ENCODE measurements at regions not wholly inside any gene's neighbourhood (a gene's known extent, or its start where the extent isn't known, plus 50 kb on each side); places are given as distances from the start of the nearest gene placed in this dataset.
A peak's percentile ranks its signal among the peaks of the same experiment; 100 is the strongest.
"Not testable (repeated sequence)": the region's sequence is repeated elsewhere in the genome, so short reads cannot be mapped to it uniquely, and the experiment has no call there.

DNA sequence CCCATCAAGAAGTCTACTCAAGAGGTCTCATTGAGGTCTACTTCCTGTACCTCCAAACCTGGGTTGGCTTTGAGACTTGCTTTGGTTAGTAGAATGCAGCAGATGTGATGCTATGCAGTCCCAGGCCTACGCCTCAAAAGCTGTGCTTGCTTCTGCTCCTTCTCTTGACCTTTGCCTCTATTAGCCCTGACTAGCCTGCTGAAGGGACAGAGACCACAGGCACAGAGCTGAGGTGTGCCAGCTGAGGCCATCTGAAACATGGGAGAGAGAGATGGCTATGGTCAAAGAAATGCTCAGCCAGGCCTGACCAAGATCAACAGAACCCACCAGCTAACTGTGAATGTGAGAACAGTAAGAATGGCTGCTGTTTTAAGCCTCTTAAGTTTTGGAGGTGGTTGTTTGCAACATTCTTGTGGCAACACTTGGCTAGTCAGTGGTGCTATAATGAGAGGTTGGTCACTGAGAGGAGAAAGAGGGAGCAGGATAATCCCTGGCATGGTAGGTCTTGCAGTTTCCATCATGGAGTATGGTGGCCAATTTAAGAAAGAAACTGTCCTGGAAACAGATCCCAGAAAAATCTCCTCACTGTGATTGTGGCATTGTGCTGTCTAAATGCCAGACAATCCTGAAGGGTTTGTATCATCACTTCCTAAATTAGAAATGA lies 176.1 kb upstream of the PHYHIPL start:
- no peak for DNase-seq

DNA sequence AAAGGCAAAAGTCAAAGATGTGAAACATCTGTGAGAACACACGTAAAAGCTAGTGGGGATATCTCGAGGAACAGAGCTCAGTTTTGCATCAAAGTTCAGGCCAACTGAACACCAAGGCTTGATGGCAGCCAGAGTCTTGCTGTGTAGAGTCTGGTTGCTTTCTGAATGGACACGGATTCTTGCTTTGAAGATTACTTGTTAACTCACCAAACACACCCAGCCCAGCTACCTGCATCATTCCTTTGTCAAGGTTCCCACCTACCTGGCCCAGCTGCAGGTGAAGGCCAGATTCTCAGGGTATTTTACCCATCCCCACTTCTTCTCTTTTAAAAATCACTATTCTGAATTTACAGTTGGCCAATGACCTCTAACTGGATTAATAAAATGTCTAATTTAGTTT lies 174.4 kb upstream of the PHYHIPL start:
- DNase-seq = no peak

- DNase-seq = no peak
Observed at GRCh38 chr10:59003203-59003602, 173.2 kb upstream of the PHYHIPL start.

GRCh38 chr10:59004392-59004791 lies 172.1 kb upstream of the PHYHIPL start:
- DNase-seq = no peak

GRCh38 chr10:59006511-59007306 lies 169.7 kb upstream of the PHYHIPL start:
- no peak for DNase-seq

DNA sequence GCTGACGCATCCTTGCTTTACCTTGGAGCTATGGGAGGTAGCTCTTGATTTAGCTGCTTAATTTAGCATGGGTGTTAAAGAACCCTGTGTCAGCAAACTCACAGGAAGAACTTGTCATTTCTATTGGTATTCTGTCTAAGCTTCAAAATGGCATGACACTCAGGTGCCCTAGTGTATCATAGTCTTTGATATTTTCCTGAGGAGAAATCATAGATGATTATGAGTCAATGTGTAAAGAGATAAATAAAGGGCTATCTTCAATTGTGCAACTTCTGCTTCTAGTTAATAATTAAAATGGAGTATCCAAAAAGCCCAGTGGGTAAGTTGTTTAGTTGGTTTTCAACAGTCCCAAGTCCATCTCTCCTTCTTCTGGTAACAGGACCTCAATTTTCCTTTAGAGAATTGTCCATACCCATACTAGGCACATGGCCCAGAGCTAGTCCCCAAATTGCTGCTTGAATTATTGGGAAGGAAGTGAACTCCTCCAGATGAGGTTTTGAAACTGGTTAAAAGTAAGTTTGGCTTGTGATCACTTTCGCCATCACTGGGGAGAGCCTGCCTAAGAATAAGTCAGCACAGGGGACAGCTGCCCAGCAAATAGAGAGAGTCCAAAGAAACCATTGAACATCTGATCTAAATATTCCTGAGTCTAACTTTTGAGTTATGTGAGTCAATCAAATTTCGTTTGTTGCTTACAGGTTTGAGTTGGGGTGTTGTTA lies 169.0 kb upstream of the PHYHIPL start:
- no peak for DNase-seq

DNA sequence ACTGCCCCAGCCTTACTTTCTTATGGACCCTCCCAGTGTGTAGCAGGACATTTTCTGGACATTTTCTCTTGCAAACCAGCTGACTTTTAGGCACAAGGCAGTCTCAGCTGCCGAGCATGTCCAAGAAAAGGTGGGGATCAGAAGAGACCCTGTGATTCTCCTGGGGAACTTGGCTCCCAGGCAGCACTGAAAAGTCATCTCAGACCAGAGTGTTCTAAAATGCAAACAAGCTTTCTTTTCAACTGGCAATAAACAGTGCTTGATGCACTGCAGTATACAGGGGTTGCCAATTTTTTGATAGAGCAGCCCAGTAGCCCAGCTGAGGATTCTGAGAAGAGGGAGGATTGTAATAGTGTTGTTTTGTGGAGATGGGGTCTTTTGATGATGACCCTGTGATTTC lies 168.0 kb upstream of the PHYHIPL start:
- DNase-seq = no peak

DNA sequence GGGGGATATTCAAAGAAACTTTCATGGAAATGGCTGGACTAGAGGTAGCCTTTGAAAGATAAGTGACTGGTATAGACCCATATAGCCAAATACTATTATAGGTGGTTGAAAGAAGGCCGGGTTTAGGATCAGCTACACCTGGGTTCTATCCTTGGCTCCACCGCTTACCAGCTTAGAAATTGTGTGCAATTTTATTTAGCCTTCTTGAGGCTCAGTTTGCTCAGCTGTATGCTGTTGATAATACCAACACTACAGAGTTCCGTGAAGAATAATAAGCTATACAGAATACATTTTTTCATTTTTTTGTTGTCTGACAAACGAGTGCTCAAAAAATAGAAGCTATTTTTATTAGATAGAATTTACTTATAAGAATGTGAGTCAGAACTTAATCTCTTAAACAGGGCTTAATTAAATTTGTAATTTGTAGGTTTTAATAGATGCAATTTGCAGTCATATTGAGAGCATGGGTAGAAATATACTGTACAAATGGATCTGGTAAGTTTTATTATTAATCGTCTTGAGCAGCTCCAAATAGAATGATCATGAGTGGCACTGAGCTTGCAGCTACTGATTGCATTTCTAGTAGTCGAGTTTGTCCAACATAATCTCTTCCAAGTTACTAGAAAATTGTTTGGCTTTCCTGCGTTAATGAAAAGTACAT lies 164.3 kb upstream of the PHYHIPL start:
- no peak for DNase-seq

DNA sequence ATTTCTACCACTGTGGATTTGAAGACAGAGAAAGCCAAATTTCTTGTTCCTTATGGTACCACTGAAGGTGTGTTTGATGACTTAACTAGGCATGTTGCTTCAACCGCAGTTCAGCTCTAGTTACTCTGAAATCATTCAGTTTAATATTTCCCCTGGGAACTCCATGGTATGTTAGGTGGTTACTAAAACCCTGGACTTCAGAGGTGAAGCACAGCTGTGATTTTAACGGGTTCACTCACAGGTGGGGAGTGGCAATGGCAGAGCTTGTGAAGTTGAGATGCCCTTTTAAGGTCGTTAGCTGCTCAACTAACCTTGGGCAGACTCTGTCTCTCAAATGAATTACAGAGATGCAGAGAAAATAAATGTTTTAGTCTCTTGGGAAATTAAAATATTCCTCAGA lies 163.6 kb upstream of the PHYHIPL start:
- no peak for DNase-seq

GRCh38 chr10:59016043-59016442 lies 160.4 kb upstream of the PHYHIPL start:
- no peak for DNase-seq

- no peak for DNase-seq
Observed at GRCh38 chr10:59018977-59019376, 157.5 kb upstream of the PHYHIPL start.

- DNase-seq = no peak
Observed at GRCh38 chr10:59019603-59020002, 156.8 kb upstream of the PHYHIPL start.

GRCh38 chr10:59020502-59020901 lies 155.9 kb upstream of the PHYHIPL start:
- DNase-seq = no peak

- no peak for DNase-seq
Observed at GRCh38 chr10:59025981-59026765, 150.3 kb upstream of the PHYHIPL start.

- DNase-seq = no peak
Observed at GRCh38 chr10:59027975-59028655, 148.3 kb upstream of the PHYHIPL start.

GRCh38 chr10:59033622-59034021 lies 142.8 kb upstream of the PHYHIPL start:
- DNase-seq = no peak

DNA sequence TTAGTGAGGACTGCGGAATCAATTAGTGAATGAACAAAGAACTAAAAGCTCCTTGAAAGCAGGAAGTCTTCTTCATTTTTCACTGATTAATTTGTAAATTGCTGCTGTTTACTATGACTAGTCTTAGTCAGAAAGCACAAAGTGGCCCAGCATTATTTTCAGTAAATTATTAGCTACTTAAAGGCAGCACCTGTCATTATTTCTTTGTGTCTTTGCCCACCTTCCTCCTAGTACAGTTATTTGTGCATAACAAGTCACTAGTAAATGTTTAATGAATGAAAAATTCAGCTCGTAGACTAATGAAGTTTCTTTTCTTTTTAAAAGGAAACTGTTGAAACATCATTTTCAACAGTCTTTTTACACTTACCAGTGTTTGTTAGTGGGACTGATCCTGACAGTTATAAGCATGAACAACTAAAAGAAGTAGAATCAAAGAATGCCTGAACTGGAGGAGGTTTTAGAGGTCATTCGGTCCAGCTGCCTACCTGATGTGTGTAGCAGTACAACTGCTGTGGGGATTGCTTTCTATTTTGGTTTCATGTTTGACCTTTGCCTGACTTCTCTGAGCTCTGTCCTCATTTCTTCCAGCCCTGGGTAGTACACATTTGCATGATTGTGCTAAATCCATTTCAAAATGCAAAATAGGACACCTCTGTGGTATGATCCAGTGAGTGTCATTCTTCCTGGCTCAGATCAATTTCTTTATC lies 140.0 kb upstream of the PHYHIPL start:
- DNase-seq = no peak

GRCh38 chr10:59037018-59037389 lies 139.4 kb upstream of the PHYHIPL start:
- DNase-seq = no peak

GRCh38 chr10:59037506-59037905 lies 138.9 kb upstream of the PHYHIPL start:
- no peak for DNase-seq

GRCh38 chr10:59043358-59043757 lies 133.1 kb upstream of the PHYHIPL start:
- not testable (repeated sequence) for DNase-seq

- peak; percentile 83 for DNase-seq
Observed at GRCh38 chr10:59047180-59047579, 129.3 kb upstream of the PHYHIPL start.

Data from NCI-H1105 treated with DMSO at 0.1 percent for 48 hours (cell line).